GM10248 (cell line): ENCODE measurements at regions not wholly inside any gene's neighbourhood (a gene's known extent, or its start where the extent isn't known, plus 50 kb on each side); places are given as distances from the start of the nearest gene placed in this dataset.

Experiments
- CTCF ChIA-PET: fragments of 300-600 bp; sonication (Branson Sonifier 250); formaldehyde crosslinking; extraction: SDS; loops from one replicate; lab custom pipeline; 2021; ENCODE audit warnings: antibody characterized with exemption; lab: Yijun Ruan, JAX
- POLR2A ChIA-PET: fragments of 350-650 bp; sonication (Branson Sonifier 250); formaldehyde crosslinking; extraction: SDS; loops from one replicate; lab custom pipeline; 2020; ENCODE audit warnings: antibody characterized with exemption; lab: Yijun Ruan, JAX
- DNase-seq: peaks from one replicate; pipeline ENCODE4 v3.0.0; 2012; ENCODE audit errors: extremely low spot score
- CTCF ChIP-seq: IDR thresholded peaks from 2 replicates; pipeline ENCODE4 v1.5.1; 2012; ENCODE audit warnings: mild to moderate bottlenecking, low read depth; ENCODE audit errors: extremely low read depth, missing control alignments, control extremely low read depth

- no peak for TF ChIP-seq CTCF
- CTCF ChIA-PET = interaction anchor here (2.2 kb wide), 1 partner anchor 9 kb away, joined by 6 read pairs; no protein-coding TSS in a partner anchor
- POLR2A ChIA-PET = no interaction called here
- DNase-seq = no peak
These were observed 125.2 kb upstream of the STEAP4 start for GRCh38 chr7:88431882-88432281.

- CTCF ChIA-PET = no interaction called here
- POLR2A ChIA-PET = no interaction called here
- TF ChIP-seq CTCF = no peak
- DNase-seq = no peak
These were observed 122.7 kb upstream of the STEAP4 start for GRCh38 chr7:88429382-88429781.

GRCh38 chr7:88402529-88402928 lies 95.8 kb upstream of the STEAP4 start:
- POLR2A ChIA-PET = no interaction called here
- CTCF ChIA-PET = interaction anchor here (1.1 to 1.5 kb wide), 6 partner anchors 10 to 159 kb away, joined by 3 to 7 read pairs (median 4); no protein-coding TSS in a partner anchor
- no peak for DNase-seq
- TF ChIP-seq CTCF = no peak

- ChIA-PET CTCF (interaction anchor here (0.7 to 1.5 kb wide), 11 partner anchors 8 to 1659 kb away, joined by 3 to 7 read pairs (median 3); no protein-coding TSS in a partner anchor), POLR2A (no interaction called here)
- TF ChIP-seq CTCF = peak; percentile 26
- no peak for DNase-seq
These were observed 94.4 kb upstream of the STEAP4 start for GRCh38 chr7:88401009-88401623.

GRCh38 chr7:88399696-88400240 lies 93.1 kb upstream of the STEAP4 start:
- TF ChIP-seq CTCF = no peak
- CTCF ChIA-PET = interaction anchor here (1.0 to 1.2 kb wide), 2 partner anchors 15 to 35 kb away, joined by 3 to 4 read pairs; no protein-coding TSS in a partner anchor
- DNase-seq = no peak
- POLR2A ChIA-PET = interaction anchor here (0.6 kb wide), 1 partner anchor 615 kb away, joined by 5 read pairs; no protein-coding TSS in a partner anchor

GRCh38 chr7:88399036-88399435 lies 92.3 kb upstream of the STEAP4 start:
- CTCF ChIA-PET = interaction anchor here (1.0 to 1.2 kb wide), 2 partner anchors 15 to 34 kb away, joined by 3 to 4 read pairs; no protein-coding TSS in a partner anchor
- no peak for TF ChIP-seq CTCF
- POLR2A ChIA-PET = interaction anchor here (0.6 kb wide), 1 partner anchor 614 kb away, joined by 5 read pairs; no protein-coding TSS in a partner anchor
- no peak for DNase-seq
